IMR-90 (cell line): ENCODE measurements at regions not wholly inside any gene's neighbourhood (a gene's known extent, or its start where the extent isn't known, plus 50 kb on each side); places are given as distances from the start of the nearest gene placed in this dataset.

Experiments used
- ATAC-seq: fragments of 200-7000 bp; cut with Tn5 transposase; 2 replicates; pipeline ENCODE4 v1.9.1; 2020; ENCODE audit warnings: low read depth, mild to moderate bottlenecking, moderate library complexity
- BruUV-seq: library from RNA; stranded (reverse); fragments of 400-500 nt; replicated peaks from 2 replicates; lab custom pipeline; 2021; lab: Mats Ljungman, UMichigan
- CTCF ChIA-PET: fragments of 300-600 bp; formaldehyde crosslinking; extraction: SDS; loops from one replicate; lab custom pipeline; 2021; ENCODE audit warnings: antibody characterized with exemption; lab: Yijun Ruan, JAX
- POLR2A ChIA-PET: fragments of 300-600 bp; sonication (Branson Sonifier 250); formaldehyde crosslinking; loops from one replicate; lab custom pipeline; 2022; ENCODE audit warnings: antibody characterized with exemption; ENCODE audit not compliant: unreplicated experiment; lab: Charles Lee
- DNase-seq: peaks from one replicate; pipeline ENCODE4 v3.0.0; 2013
- H2AFZ ChIP-seq: replicated peaks from 2 replicates; pipeline ENCODE3; 2013; ENCODE audit warnings: low read length, mild to moderate bottlenecking; ENCODE audit not compliant: poor library complexity
- H2AK5ac ChIP-seq: 2 replicates; pipeline ENCODE4 v1.6.1; 2013; ENCODE audit warnings: low read depth, low read length, inconsistent platforms
- H2AK9ac ChIP-seq: replicated peaks from 2 replicates; pipeline ENCODE3; 2013; ENCODE audit warnings: mild to moderate bottlenecking, low read depth, low read length, moderate library complexity; ENCODE audit not compliant: poor library complexity
- H2BK120ac ChIP-seq: 2 replicates; pipeline ENCODE4 v1.6.1; 2013; ENCODE audit warnings: low read depth, low read length, inconsistent platforms
- H2BK15ac ChIP-seq: 3 replicates; pipeline ENCODE4 v1.6.1; 2013; ENCODE audit warnings: low read depth, low read length, inconsistent platforms
- H2BK20ac ChIP-seq: 2 replicates; pipeline ENCODE4 v1.6.1; 2013; ENCODE audit warnings: low read depth, mild to moderate bottlenecking, inconsistent platforms, low read length, moderate library complexity
- H2BK5ac ChIP-seq: 2 replicates; pipeline ENCODE4 v1.6.1; 2013; ENCODE audit warnings: mild to moderate bottlenecking, low read depth, low read length, inconsistent platforms; ENCODE audit not compliant: poor library complexity, severe bottlenecking
- H3K14ac ChIP-seq: replicated peaks from 2 replicates; pipeline ENCODE4 v1.6.1; 2013; ENCODE audit warnings: low read depth, low read length, inconsistent platforms
- H3K18ac ChIP-seq: 2 replicates; pipeline ENCODE4 v1.6.1; 2013; ENCODE audit warnings: low read depth, low read length, control low read depth
- H3K23ac ChIP-seq: 2 replicates; pipeline ENCODE4 v1.6.1; 2013; ENCODE audit warnings: low read depth, low read length, inconsistent platforms
- H3K27ac ChIP-seq: 2 replicates; pipeline ENCODE4 v1.5.1; 2013; ENCODE audit warnings: mild to moderate bottlenecking, control low read depth, low read length; ENCODE audit not compliant: insufficient read depth
- H3K27me3 ChIP-seq: 2 replicates; pipeline ENCODE4 v1.6.1; 2013; ENCODE audit warnings: low read length; ENCODE audit not compliant: control insufficient read depth, insufficient read depth
- H3K36me3 ChIP-seq: 2 replicates; pipeline ENCODE4 v1.6.1; 2013; ENCODE audit warnings: low read length, mixed read lengths; ENCODE audit not compliant: control insufficient read depth, insufficient read depth
- H3K4ac ChIP-seq: 2 replicates; pipeline ENCODE4 v1.6.1; 2013; ENCODE audit warnings: low read depth, low read length, inconsistent platforms
- H3K4me1 ChIP-seq: 2 replicates; pipeline ENCODE4 v1.6.1; 2013; ENCODE audit warnings: low read length, mixed read lengths; ENCODE audit not compliant: control insufficient read depth, insufficient read depth
- H3K4me2 ChIP-seq: 2 replicates; pipeline ENCODE4 v1.6.1; 2013; ENCODE audit warnings: low read depth, mild to moderate bottlenecking, control low read depth, low read length, moderate library complexity
- H3K4me3 ChIP-seq: 2 replicates; pipeline ENCODE4 v1.5.1; 2013; ENCODE audit warnings: low read depth, mild to moderate bottlenecking, control low read depth, low read length, moderate library complexity; ENCODE audit not compliant: insufficient read depth
- H3K56ac ChIP-seq: 2 replicates; pipeline ENCODE4 v1.6.1; 2013; ENCODE audit warnings: low read length, inconsistent platforms; ENCODE audit not compliant: insufficient read depth; ENCODE audit errors: extremely low read depth
- H3K79me1 ChIP-seq, 2 experiments: 2 replicates each; pipeline ENCODE4 v1.6.1; 2013; ENCODE audit warnings: low read length in 2 of 2, inconsistent platforms in 1 of 2, low read depth in 1 of 2
- H3K9ac ChIP-seq: 2 replicates; pipeline ENCODE4 v1.6.1; 2013; ENCODE audit warnings: low read depth, low read length, control low read depth
- H3K9me1 ChIP-seq: 2 replicates; pipeline ENCODE4 v1.6.1; 2013; ENCODE audit warnings: low read length, inconsistent platforms; ENCODE audit not compliant: insufficient read depth
- H3K9me3 ChIP-seq: 2 replicates; pipeline ENCODE4 v1.6.1; 2013; ENCODE audit warnings: low read length; ENCODE audit not compliant: control insufficient read depth, insufficient read depth
- H4K20me1 ChIP-seq: 2 replicates; pipeline ENCODE4 v1.6.1; 2013; ENCODE audit warnings: low read length, inconsistent platforms; ENCODE audit not compliant: insufficient read depth
- H4K5ac ChIP-seq: 2 replicates; pipeline ENCODE4 v1.6.1; 2013; ENCODE audit warnings: mild to moderate bottlenecking, low read depth, low read length, control low read depth
- H4K8ac ChIP-seq, 2 experiments: 2 replicates each; pipeline ENCODE4 v1.6.1; 2013; ENCODE audit warnings: low read depth in 2 of 2, low read length in 2 of 2, control low read depth in 1 of 2, inconsistent platforms in 1 of 2
- H4K91ac ChIP-seq: 2 replicates; pipeline ENCODE4 v1.6.1; 2013; ENCODE audit warnings: low read depth, low read length, inconsistent platforms; ENCODE audit not compliant: insufficient read depth
- BHLHE40 ChIP-seq: fragments of 150-350 bp; IDR thresholded peaks from 2 replicates; pipeline ENCODE4 v1.6.1; 2016; ENCODE audit warnings: mild to moderate bottlenecking, low read depth, low read length
- CHD1 ChIP-seq: IDR thresholded peaks from 2 replicates; pipeline ENCODE4 v1.6.1; 2012; ENCODE audit warnings: low read depth, low read length, improper control_type of control experiment
- FOS ChIP-seq: fragments of 150-350 bp; IDR thresholded peaks from 2 replicates; pipeline ENCODE4 v1.6.1; 2016; ENCODE audit warnings: low read depth, low read length
- MAFK ChIP-seq: IDR thresholded peaks from 2 replicates; pipeline ENCODE4 v1.6.1; 2012; ENCODE audit warnings: low read depth, low read length, improper control_type of control experiment
- NFE2L2 ChIP-seq: fragments of 150-350 bp; IDR thresholded peaks from 2 replicates; pipeline ENCODE4 v1.6.1; 2016; ENCODE audit warnings: low read depth, mild to moderate bottlenecking, low read length
- POLR2A ChIP-seq: IDR thresholded peaks from 2 replicates; pipeline ENCODE4 v1.6.1; 2012; ENCODE audit warnings: mild to moderate bottlenecking, low read depth, low read length
- SMC3 ChIP-seq: fragments of 150-350 bp; IDR thresholded peaks from 2 replicates; pipeline ENCODE4 v1.6.1; 2016; ENCODE audit warnings: low read depth, mild to moderate bottlenecking, antibody characterized with exemption, low read length, moderate library complexity
- WGBS, 2 experiments: methylation state at CpG; one replicate each; pipeline versions ENCODE4 v1.1.5 to v1.1.7; 2013; ENCODE audit warnings: missing lambda C conversion rate in 2 of 2; ENCODE audit not compliant: insufficient read length in 1 of 2; ENCODE audit errors: extremely low coverage in 2 of 2; 5-methylcytosine and 5-hydroxymethylcytosine counted together
- dilution Hi-C: fragments of 300-500 bp; cut with HindIII; formaldehyde crosslinking; loops from one replicate; pipeline ENCODE4 v1.14.3; 2018; ENCODE audit warnings: low sequenced_read_pairs; ENCODE audit not compliant: unreplicated experiment
- in situ Hi-C: fragments of 300-500 bp; cut with MboI; formaldehyde crosslinking; loops from 3 replicates; pipeline ENCODE4 v1.14.3; 2019; ENCODE audit warnings: low sequenced_read_pairs, inconsistent platforms, mixed read lengths
- intact Hi-C: fragments of 100-400 bp; cut with micrococcal nuclease; formaldehyde crosslinking; loops from 2 replicates; pipeline ENCODE4 v1.10.0; 2022
- TF ChIP-seq, protein P1 (sequence below): fragments of 150-350 bp; IDR thresholded peaks from 2 replicates; pipeline ENCODE4 v1.6.1; 2017; ENCODE audit warnings: mild to moderate bottlenecking, antibody characterized with exemption, low read length, low read depth

DNA sequence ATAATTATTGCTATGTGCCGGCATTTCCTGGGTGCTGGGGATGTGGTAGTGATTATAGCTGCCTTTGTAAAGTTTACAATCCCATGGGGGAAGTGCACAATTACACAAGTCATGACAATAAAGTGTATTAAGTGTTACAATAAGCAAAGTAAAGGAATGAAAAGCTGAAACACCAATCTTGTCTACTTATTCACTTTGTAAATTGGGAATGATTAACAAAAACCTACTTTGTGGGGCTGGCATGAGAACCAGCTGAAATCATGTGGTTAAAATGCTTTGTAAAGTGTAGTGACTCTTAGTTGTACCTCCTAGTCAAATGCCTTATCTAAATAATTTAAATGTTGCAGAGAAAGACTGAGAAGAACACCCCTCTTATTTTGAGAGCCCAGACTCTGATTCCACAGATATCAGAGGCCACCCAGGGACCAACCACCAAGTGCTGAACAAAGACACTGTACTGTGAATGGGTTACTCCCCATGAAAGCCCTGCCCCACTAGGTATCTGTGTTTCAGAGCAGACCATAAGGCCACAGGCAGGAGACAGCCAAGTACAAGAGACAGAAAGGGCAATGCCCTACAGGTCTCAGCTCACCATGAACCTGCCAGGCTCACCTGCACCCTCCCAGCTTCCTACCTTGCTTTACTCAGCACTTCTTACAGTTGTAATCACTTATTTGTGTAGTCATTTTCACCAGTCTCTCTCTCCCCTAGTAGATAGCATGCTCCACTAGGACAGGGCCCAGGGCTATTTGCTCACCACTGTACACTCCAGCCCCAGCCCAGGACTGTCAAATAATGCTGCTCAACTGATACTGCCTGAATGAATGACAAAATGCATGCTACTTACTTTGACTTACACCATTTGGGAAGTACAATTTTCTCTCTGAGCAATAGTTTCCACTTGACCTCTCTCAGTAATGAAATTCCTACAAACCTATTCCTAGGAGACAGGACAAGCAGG is 101.6 kb upstream of the APC start:
- no CpG with 5 or more reads among the region's 1 CpG for WGBS, 2 experiments
- Histone ChIP-seq H2BK20ac (no peak overlapping the region), H3K9me1 (no peaks in the 10 kb centered on the region), H4K91ac (no peak overlapping the region), H4K8ac (no peak overlapping the region), H3K9ac (no peak overlapping the region), H3K56ac (no peak overlapping the region), H3K36me3 (no peaks in the 10 kb centered on the region), H4K5ac (no peak overlapping the region), H3K23ac (no peak overlapping the region), H3K4me1 (no peaks in the 10 kb centered on the region), H3K79me1 (no peaks in the 10 kb centered on the region), H2AK9ac (no peak overlapping the region), H3K18ac (no peak overlapping the region), H2AFZ (no peak overlapping the region), H2BK15ac (no peak overlapping the region), H3K27me3 (peaks cover under 1% of the 10 kb centered on the region; the same call in 1 of the 2 replicates), H3K27ac (no peak overlapping the region), H2AK5ac (no peak overlapping the region), H3K14ac (no peak overlapping the region), H4K20me1 (no peaks in the 10 kb centered on the region), H3K4me2 (no peak overlapping the region), H3K4me3 (no peak overlapping the region), H2BK120ac (no peak overlapping the region), H3K9me3 (no peaks in the 10 kb centered on the region), H2BK5ac (no peak overlapping the region), H3K4ac (no peak overlapping the region)
- ATAC-seq (no peak), DNase-seq (no peak)
- no TSS peak for BruUV-seq
- POLR2A ChIA-PET, result no interaction called here
- TF ChIP-seq NFE2L2 (no peak), MAFK (no peak), BHLHE40 (no peak), CHD1 (no peak), POLR2A (no peak), FOS (no peak), SMC3 (no peak)
- TF ChIP-seq, protein P1, sequence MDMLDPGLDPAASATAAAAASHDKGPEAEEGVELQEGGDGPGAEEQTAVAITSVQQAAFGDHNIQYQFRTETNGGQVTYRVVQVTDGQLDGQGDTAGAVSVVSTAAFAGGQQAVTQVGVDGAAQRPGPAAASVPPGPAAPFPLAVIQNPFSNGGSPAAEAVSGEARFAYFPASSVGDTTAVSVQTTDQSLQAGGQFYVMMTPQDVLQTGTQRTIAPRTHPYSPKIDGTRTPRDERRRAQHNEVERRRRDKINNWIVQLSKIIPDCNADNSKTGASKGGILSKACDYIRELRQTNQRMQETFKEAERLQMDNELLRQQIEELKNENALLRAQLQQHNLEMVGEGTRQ, result no peak
- intact Hi-C loops (no loop called here), in situ Hi-C loops (no loop called here), dilution Hi-C loops (no loop called here)
- CTCF ChIA-PET, result interaction anchor here (1.4 kb wide), 1 partner anchor 9 kb away, joined by 4 read pairs; no protein-coding TSS in a partner anchor
